Bronchial epithelial cell (primary cell): ENCODE measurements at regions not wholly inside any gene's neighbourhood (a gene's known extent, or its start where the extent isn't known, plus 50 kb on each side); places are given as distances from the start of the nearest gene placed in this dataset.

Source experiments
- DNase-seq: peaks from one replicate; pipeline ENCODE4 v3.0.0-alpha.2; 2010; ENCODE audit warnings: low read depth
- FAIRE-seq: peaks from 2 replicates; lab custom pipeline; 2011; peaks lifted over from hg19 to GRCh38; lab: Jason Lieb, UNC
- H3K27me3 ChIP-seq: 2 replicates; pipeline ENCODE4 v1.5.1; 2011; ENCODE audit warnings: low read length; ENCODE audit not compliant: control insufficient read depth, insufficient read depth
- H3K36me3 ChIP-seq: 2 replicates; pipeline ENCODE4 v1.5.1; 2011; ENCODE audit warnings: low read length; ENCODE audit not compliant: control insufficient read depth, insufficient read depth
- H3K4me3 ChIP-seq: 2 replicates; pipeline ENCODE4 v1.5.1; 2011; ENCODE audit warnings: mild to moderate bottlenecking, low read depth, low read length, control low read depth
- TF ChIP-seq, protein P1 (sequence below): IDR thresholded peaks from 2 replicates; pipeline ENCODE4 v1.5.1; 2011; ENCODE audit warnings: mild to moderate bottlenecking, moderate library complexity, low read length, control low read depth, inconsistent platforms; ENCODE audit not compliant: insufficient read depth, severe bottlenecking

- TF ChIP-seq, protein P1, sequence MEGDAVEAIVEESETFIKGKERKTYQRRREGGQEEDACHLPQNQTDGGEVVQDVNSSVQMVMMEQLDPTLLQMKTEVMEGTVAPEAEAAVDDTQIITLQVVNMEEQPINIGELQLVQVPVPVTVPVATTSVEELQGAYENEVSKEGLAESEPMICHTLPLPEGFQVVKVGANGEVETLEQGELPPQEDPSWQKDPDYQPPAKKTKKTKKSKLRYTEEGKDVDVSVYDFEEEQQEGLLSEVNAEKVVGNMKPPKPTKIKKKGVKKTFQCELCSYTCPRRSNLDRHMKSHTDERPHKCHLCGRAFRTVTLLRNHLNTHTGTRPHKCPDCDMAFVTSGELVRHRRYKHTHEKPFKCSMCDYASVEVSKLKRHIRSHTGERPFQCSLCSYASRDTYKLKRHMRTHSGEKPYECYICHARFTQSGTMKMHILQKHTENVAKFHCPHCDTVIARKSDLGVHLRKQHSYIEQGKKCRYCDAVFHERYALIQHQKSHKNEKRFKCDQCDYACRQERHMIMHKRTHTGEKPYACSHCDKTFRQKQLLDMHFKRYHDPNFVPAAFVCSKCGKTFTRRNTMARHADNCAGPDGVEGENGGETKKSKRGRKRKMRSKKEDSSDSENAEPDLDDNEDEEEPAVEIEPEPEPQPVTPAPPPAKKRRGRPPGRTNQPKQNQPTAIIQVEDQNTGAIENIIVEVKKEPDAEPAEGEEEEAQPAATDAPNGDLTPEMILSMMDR: no peak
- Histone ChIP-seq H3K4me3 (no peak overlapping the region), H3K27me3 (no peaks in the 10 kb centered on the region), H3K36me3 (no peaks in the 10 kb centered on the region)
- FAIRE-seq: no peak
- DNase-seq: no peak
Measured at GRCh38 chr18:45361125-45361851, 254.0 kb upstream of the SLC14A2 start.

DNA sequence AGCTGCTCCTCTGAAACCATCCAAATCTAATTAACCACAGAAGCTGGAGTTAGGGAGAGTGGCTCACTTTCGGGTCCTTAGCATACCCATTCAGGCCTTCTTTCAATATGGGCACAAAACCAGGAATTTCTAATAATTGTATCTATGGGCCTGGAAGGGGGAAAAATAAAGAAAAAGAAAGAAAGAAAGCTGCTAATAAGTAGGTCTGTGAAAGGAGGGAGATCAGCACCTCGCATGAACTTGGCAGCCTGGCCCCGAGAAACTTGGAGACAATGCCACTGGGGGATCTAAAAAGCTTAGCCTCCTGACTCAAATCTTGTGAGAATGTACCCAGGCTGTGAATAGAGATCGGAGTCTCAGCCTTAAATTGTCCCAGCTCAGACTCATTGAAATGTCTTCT lies 252.1 kb upstream of the SLC14A2 start:
- H3K4me3 ChIP-seq: no peak overlapping the region
- H3K27me3 ChIP-seq: no peaks in the 10 kb centered on the region
- FAIRE-seq: no peak
- H3K36me3 ChIP-seq: no peaks in the 10 kb centered on the region
- DNase-seq: no peak
- TF ChIP-seq, protein P1: no peak

- Histone ChIP-seq H3K4me3 (no peak overlapping the region), H3K36me3 (no peaks in the 10 kb centered on the region), H3K27me3 (no peaks in the 10 kb centered on the region)
- TF ChIP-seq, protein P1: no peak
- no peak for DNase-seq
- FAIRE-seq: no peak
Measured at GRCh38 chr18:45365835-45366234, 249.4 kb upstream of the SLC14A2 start.

DNA sequence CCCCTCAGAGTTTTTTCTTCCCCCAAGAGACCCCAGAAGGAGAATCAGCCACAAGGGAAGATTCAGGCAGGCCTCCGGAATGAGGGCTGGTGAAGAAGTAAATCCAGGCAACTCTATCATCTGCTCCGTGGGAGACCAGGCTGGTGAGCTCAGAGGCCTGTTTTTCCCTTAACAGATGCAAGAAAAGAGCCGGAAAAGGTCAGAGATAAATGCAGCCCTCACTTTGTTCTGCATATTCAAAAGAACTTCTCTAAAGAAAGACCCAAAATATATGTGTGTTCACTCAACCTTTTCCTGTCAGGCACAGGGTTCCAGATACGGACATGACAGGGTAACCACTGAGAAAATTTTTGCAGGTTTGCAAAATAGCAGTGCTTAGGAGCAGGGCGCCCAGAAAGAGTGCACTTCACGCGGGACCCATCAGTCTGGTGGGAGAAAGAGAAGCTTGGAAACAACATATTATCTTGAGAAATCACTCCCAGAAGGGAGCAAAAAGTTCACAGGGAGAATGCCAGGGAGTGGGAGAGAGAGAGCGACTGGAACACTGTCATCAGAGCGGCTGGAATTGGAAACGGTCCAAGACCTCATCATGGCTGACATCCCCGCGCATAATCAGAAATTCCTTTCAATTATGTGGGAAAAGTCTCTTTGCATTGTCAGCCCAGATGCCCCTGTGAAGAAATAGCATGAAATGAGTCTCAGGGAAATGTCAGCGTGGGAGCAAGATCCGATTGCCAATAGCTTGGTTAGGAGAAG lies 244.8 kb upstream of the SLC14A2 start:
- TF ChIP-seq, protein P1: no peak

DNA sequence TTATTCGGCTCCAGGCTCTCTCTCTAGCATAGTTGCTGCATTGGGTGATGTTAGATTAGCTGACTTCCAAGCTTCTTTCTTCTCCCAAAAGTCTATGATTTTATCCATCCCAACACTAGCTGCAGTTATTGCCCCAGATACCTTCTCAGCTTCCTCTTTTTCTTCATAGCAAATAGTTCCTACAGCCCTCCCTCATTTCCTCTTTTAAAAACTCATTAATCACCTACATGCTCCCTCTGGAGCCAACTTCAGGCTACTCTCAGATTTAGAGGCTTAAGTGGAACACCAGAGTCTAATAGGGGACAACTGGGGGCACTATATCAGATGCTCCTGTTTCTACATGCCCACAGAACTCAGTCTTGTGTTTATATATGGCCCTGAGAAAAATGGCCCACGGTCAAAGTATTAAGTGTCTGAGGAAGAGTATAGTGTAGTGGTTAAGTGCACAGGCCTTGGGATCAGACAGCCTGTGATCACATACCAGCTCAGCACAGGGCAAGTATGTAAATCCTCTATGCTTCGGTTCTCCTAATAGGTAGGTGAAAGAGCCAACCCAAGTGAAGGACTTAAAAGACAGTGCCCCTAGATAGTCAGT lies 241.9 kb upstream of the SLC14A2 start:
- no peaks in the 10 kb centered on the region for H3K27me3 ChIP-seq
- FAIRE-seq (no peak), DNase-seq (no peak)
- H3K36me3 ChIP-seq: no peaks in the 10 kb centered on the region
- no peak overlapping the region for H3K4me3 ChIP-seq
- TF ChIP-seq, protein P1: no peak

More for the DNA sequence above, 244.8 kb upstream of the SLC14A2 start:
- Histone ChIP-seq H3K36me3 (no peaks in the 10 kb centered on the region), H3K27me3 (no peaks in the 10 kb centered on the region), H3K4me3 (no peak overlapping the region)
- no peak for FAIRE-seq
- DNase-seq: no peak
